ENCODE measurements at regions not wholly inside any gene's neighbourhood (a gene's known extent, or its start where the extent isn't known, plus 50 kb on each side); places are given as distances from the start of the nearest gene placed in this dataset.

- TF ChIP-seq POLR2A (IDR thresholded peaks at IDR 0.05) (no peak), CTCF (IDR thresholded peaks at IDR 0.05) (no peak)
These were observed 179.5 kb downstream of the CEP135 start for GRCh38 chr4:56128213-56128612.
